ENCODE measurements at regions not wholly inside any gene's neighbourhood (a gene's known extent, or its start where the extent isn't known, plus 50 kb on each side); places are given as distances from the start of the nearest gene placed in this dataset.

DNA sequence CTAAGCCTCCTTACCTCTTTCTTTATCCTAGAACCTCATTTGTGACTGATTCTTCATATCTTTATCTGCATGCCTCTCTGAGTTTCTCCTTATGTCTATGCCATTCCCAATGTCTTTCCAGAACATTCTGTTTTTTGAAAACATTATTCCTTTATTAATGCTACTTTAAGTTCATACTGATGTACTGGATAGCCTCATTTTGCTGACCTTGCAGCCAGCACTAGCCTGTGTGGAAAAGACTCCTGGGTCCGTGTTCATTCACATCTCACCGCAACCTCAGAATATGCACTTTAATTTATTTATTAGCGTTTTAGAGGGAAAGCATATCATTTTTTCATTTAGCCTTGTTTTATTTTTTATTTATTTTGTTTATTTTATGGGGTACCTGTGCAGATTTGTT is 208.1 kb upstream of the NPVF start:
- no peaks in the 10 kb centered on the region for H3K27me3 ChIP-seq (ENCODE audit: control insufficient read depth, insufficient read depth, low read length)
- H3K4me3 ChIP-seq (ENCODE audit: low read depth, low read length) = no peak overlapping the region

DNA sequence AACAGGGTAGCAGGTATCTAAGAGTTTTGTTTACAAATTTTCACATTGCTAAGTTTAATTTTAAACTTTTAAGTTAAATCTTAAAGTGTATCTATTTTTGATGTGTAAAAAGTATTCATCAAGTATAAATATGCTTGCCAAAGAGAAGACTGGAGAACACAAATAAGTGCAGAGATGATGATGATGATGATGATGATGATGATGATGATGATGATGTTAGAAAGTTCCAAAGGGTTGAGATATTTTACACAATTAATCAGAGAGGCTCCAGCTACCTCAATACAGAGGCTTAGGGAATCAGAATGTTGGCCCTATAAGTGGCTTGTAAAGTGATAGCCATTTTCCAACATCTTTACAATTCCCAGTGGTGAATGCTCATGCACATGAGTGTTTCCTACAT is 209.0 kb upstream of the NPVF start:
- Histone ChIP-seq H3K27me3 (ENCODE audit: control insufficient read depth, insufficient read depth, low read length) (no peaks in the 10 kb centered on the region), H3K9me3 (ENCODE audit: control insufficient read depth, insufficient read depth, low read length) (no peaks in the 10 kb centered on the region), H3K4me1 (ENCODE audit: control insufficient read depth, insufficient read depth, low read length) (no peaks in the 10 kb centered on the region), H3K4me3 (ENCODE audit: low read depth, low read length) (no peak overlapping the region), H3K9ac (ENCODE audit: low read depth, low read length) (no peak overlapping the region), H3K36me3 (ENCODE audit: control insufficient read depth, insufficient read depth, low read length) (no peaks in the 10 kb centered on the region)

More for the DNA sequence above, 208.1 kb upstream of the NPVF start:
- Histone ChIP-seq H3K36me3 (ENCODE audit: control insufficient read depth, insufficient read depth, low read length) (no peaks in the 10 kb centered on the region), H3K4me1 (ENCODE audit: control insufficient read depth, insufficient read depth, low read length) (no peaks in the 10 kb centered on the region), H3K9me3 (ENCODE audit: control insufficient read depth, insufficient read depth, low read length) (no peaks in the 10 kb centered on the region), H3K9ac (ENCODE audit: low read depth, low read length) (no peak overlapping the region)

DNA sequence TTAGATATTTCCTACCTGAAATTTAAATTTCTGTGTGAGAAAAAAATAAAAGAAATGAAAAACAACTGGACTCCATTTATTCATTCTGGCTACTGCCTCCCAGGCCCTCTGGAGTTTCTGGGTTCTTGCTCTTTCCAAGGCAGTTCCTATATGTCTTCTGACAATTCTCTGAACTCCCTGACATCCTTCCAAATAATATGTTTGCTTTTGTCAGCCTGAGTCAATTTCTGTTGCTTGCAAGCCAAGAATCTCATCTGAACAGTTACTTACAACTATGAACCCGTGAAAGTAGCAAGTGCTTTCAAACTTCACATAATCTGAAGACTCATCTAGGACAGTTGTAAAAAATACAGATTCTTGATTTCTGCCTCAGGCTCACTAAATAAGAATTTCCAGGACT is 216.7 kb upstream of the NPVF start:
- H3K4me3 ChIP-seq (ENCODE audit: low read depth, low read length) = no peak overlapping the region

DNA sequence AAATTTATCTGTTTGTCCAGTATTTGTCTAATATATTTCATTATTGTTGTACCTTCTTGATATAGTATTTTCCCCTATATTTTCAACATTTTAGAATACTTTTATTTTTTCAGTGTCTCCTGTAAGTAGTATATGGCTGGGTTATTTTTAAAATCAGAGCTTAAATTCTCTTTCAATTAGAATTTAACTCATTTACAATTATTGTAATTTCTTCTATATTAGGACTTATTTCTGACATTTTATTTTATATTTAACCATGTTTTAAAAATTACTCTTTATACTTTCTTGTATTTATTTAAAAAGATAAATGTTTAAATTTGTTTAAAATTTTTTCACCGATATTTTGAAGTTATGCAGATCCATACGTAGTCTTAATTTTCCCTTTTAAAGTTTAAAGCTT is 220.0 kb upstream of the NPVF start:
- Histone ChIP-seq H3K4me1 (ENCODE audit: control insufficient read depth, insufficient read depth, low read length) (no peaks in the 10 kb centered on the region), H3K27me3 (ENCODE audit: control insufficient read depth, insufficient read depth, low read length) (no peaks in the 10 kb centered on the region), H3K4me3 (ENCODE audit: low read depth, low read length) (no peak overlapping the region), H3K36me3 (ENCODE audit: control insufficient read depth, insufficient read depth, low read length) (no peaks in the 10 kb centered on the region), H3K9ac (ENCODE audit: low read depth, low read length) (no peak overlapping the region), H3K9me3 (ENCODE audit: control insufficient read depth, insufficient read depth, low read length) (no peaks in the 10 kb centered on the region)

More for the DNA sequence above, 216.7 kb upstream of the NPVF start:
- Histone ChIP-seq H3K9ac (ENCODE audit: low read depth, low read length) (no peak overlapping the region), H3K4me1 (ENCODE audit: control insufficient read depth, insufficient read depth, low read length) (no peaks in the 10 kb centered on the region), H3K9me3 (ENCODE audit: control insufficient read depth, insufficient read depth, low read length) (no peaks in the 10 kb centered on the region), H3K27me3 (ENCODE audit: control insufficient read depth, insufficient read depth, low read length) (no peaks in the 10 kb centered on the region), H3K36me3 (ENCODE audit: control insufficient read depth, insufficient read depth, low read length) (no peaks in the 10 kb centered on the region)

DNA sequence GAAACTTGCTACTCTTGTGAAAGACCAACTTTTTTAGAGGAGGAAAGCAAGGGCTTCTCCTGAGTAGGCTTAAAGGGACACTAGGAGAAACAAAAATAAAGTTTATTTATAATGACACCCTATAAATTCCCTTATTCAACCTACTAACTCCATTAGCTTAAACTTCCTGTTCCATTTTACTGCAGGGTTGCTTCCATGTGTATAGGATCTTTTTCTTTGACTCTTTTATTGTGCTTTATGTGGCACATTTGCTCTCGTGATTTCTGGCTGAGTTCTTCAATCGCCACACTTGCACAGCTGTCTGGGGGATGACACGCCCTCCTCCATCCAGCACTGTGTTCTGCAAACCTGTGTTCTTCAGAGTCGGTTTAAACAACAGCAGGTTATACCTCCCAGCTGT is 225.7 kb upstream of the NPVF start:
- Histone ChIP-seq H3K27me3 (ENCODE audit: control insufficient read depth, insufficient read depth, low read length) (no peaks in the 10 kb centered on the region), H3K4me1 (ENCODE audit: control insufficient read depth, insufficient read depth, low read length) (no peaks in the 10 kb centered on the region), H3K9ac (ENCODE audit: low read depth, low read length) (no peak overlapping the region), H3K36me3 (ENCODE audit: control insufficient read depth, insufficient read depth, low read length) (no peaks in the 10 kb centered on the region), H3K4me3 (ENCODE audit: low read depth, low read length) (no peak overlapping the region), H3K9me3 (ENCODE audit: control insufficient read depth, insufficient read depth, low read length) (no peaks in the 10 kb centered on the region)

DNA sequence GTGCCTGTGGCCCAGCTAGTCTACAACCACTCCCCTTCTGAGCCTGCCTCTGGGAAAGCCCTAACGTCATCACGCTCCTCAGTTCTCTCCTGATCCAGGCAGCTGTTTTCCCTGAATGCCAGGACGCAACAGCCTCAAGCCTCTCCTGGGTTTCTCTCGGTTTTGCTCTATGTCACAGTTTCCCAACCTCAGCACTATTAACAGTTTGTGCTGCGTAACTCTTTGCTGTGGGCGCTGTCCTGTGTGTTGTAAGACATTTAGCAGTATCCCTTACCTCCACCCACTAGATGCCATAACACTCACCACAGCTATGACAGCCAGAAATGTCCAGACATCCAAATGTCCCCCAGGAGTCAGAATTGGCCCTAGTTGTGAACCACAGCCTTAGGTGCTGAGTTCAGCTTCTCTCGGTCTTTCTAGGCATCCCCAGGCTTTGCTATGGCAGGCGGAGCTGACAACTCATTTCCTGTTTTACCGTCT is 226.3 kb upstream of the NPVF start:
- H3K9me3 ChIP-seq (ENCODE audit: control insufficient read depth, insufficient read depth, low read length) = no peaks in the 10 kb centered on the region
- no peaks in the 10 kb centered on the region for H3K27me3 ChIP-seq (ENCODE audit: control insufficient read depth, insufficient read depth, low read length)
- no peak overlapping the region for H3K4me3 ChIP-seq (ENCODE audit: low read depth, low read length)
- no peak overlapping the region for H3K9ac ChIP-seq (ENCODE audit: low read depth, low read length)
- H3K4me1 ChIP-seq (ENCODE audit: control insufficient read depth, insufficient read depth, low read length) = no peaks in the 10 kb centered on the region
- H3K36me3 ChIP-seq (ENCODE audit: control insufficient read depth, insufficient read depth, low read length) = no peaks in the 10 kb centered on the region

DNA sequence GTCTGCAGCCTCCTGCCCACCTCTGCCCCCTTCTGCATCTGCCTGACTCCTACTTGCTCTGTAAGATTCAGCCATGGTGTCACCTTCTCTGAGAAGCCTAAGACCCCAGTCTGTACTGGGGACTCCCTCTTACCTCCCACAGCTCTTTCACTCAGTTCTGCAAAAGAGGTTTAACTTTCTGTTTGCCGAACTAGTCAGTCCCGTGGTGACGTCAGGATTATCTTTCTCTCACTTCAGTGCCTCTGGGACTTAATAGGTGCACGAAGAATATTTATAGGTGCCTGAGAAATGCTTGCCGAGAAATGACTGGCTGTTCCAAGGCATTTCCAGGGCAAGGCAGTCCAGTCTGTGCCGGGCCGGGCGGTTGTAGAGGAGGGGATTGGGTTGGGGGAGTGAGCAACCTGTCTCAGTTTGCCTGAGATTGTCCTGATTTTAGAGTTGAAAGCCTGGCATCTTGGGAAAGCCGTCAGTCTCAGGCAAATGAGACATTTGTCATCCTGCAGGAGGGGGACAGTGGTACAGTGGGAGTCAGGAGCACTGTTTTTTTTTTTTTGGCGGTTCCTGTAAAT is 227.5 kb upstream of the NPVF start:
- Histone ChIP-seq H3K9ac (ENCODE audit: low read depth, low read length) (no peak overlapping the region), H3K36me3 (ENCODE audit: control insufficient read depth, insufficient read depth, low read length) (no peaks in the 10 kb centered on the region)

DNA sequence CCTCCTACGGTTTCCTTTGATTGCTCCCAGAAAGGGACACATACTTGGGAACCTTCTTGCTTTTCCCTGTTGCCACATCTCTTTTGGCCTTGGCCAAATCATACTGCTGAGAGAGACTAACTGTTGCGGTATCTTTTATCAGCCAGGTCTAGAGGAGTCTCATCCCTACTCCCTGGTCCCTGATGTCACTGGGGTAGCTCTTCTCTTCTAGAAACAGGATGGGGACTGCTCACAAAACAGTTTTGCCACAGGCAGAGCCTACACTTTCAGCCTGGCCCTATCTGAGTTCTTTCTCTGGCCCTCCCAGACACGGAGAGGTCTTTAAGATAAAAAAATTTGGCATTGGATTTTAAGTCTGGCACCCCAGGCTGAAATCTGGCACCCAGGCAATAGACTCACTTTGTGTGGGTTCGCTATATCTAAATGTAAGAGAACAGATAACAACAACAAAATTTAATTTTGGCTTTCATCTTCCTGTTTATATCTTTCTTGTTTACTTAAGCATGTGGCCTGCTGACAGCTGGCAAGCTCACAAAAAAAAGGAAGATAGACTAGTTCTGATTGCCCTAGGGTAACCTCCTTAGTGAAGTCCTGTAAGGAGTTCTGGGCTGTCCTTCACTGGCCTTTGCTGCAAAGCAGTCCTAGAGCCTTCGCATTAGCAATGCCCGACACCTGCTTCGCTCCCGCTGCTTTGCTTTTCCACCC is 228.3 kb upstream of the NPVF start:
- Histone ChIP-seq H3K4me1 (ENCODE audit: control insufficient read depth, insufficient read depth, low read length) (no peaks in the 10 kb centered on the region), H3K27me3 (ENCODE audit: control insufficient read depth, insufficient read depth, low read length) (no peaks in the 10 kb centered on the region), H3K9me3 (ENCODE audit: control insufficient read depth, insufficient read depth, low read length) (no peaks in the 10 kb centered on the region), H3K4me3 (ENCODE audit: low read depth, low read length) (no peak overlapping the region), H3K9ac (ENCODE audit: low read depth, low read length) (no peak overlapping the region), H3K36me3 (ENCODE audit: control insufficient read depth, insufficient read depth, low read length) (no peaks in the 10 kb centered on the region)

More for the DNA sequence above, 227.5 kb upstream of the NPVF start:
- no peaks in the 10 kb centered on the region for H3K9me3 ChIP-seq (ENCODE audit: control insufficient read depth, insufficient read depth, low read length)
- H3K4me3 ChIP-seq (ENCODE audit: low read depth, low read length) = no peak overlapping the region
- no peaks in the 10 kb centered on the region for H3K27me3 ChIP-seq (ENCODE audit: control insufficient read depth, insufficient read depth, low read length)
- H3K4me1 ChIP-seq (ENCODE audit: control insufficient read depth, insufficient read depth, low read length) = no peaks in the 10 kb centered on the region

DNA sequence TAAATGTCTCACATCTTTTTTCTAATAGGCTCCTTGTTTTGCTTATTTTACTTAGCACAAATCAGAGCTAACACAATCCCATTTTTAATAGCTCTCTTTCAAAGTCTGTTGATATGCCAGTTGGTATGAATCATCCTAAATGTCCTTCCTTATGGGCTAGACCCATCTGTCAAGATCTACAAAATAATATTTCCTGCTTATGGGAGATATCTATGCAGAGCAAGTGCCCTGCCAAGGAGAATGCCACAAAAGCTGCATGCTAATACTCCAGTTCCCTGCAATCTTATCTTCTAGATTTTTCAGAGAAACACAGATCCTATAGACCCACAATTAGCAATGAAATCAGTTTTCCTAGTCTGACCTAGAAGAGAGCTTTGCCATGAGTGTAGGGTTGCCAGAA is 230.8 kb upstream of the NPVF start:
- Histone ChIP-seq H3K9ac (ENCODE audit: low read depth, low read length) (no peak overlapping the region), H3K4me3 (ENCODE audit: low read depth, low read length) (no peak overlapping the region), H3K36me3 (ENCODE audit: control insufficient read depth, insufficient read depth, low read length) (no peaks in the 10 kb centered on the region), H3K9me3 (ENCODE audit: control insufficient read depth, insufficient read depth, low read length) (no peaks in the 10 kb centered on the region), H3K4me1 (ENCODE audit: control insufficient read depth, insufficient read depth, low read length) (no peaks in the 10 kb centered on the region), H3K27me3 (ENCODE audit: control insufficient read depth, insufficient read depth, low read length) (no peaks in the 10 kb centered on the region)

DNA sequence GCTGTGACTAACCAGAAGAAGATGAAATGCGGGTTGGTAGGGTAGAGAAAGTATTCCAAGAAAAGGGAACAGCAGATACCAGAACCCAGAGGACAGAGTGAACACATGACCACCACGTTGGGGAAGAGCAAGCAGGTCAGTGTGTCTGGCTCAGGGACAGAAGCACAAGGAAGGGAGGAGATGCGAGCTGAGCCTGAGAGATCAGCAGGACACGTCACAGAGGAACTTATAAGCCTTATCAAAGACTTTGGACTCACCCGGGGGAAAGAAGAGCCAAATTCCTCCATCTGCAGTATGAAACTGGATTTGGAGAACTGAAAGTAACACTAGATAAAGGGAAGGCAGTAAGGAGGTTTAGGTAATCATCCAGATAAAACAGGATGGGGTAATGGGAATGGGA is 232.1 kb upstream of the NPVF start:
- H3K27me3 ChIP-seq (ENCODE audit: control insufficient read depth, insufficient read depth, low read length) = no peaks in the 10 kb centered on the region
- H3K4me1 ChIP-seq (ENCODE audit: control insufficient read depth, insufficient read depth, low read length) = no peaks in the 10 kb centered on the region

DNA sequence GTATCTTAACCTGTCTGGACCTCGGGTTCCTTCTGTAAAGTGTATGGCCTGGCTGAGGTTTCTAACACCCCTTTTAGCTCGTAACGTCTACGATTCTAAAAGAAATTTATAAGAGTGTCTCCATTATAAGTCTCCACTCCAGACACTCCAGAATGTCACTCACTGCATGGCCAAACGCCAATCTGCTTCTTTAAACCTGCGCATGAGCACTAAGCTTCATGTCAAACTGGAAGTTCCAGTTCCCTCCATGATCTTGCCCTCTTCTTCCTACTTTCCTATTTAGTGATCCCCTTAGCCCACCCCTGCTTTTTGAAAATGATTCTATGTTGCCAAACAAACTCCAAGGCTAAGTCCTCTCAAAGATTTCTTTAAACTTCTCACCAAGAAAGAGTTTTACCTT is 241.4 kb upstream of the NPVF start:
- no peaks in the 10 kb centered on the region for H3K27me3 ChIP-seq (ENCODE audit: control insufficient read depth, insufficient read depth, low read length)
- no peaks in the 10 kb centered on the region for H3K36me3 ChIP-seq (ENCODE audit: control insufficient read depth, insufficient read depth, low read length)
- H3K4me1 ChIP-seq (ENCODE audit: control insufficient read depth, insufficient read depth, low read length) = no peaks in the 10 kb centered on the region
- H3K9ac ChIP-seq (ENCODE audit: low read depth, low read length) = no peak overlapping the region
- no peak overlapping the region for H3K4me3 ChIP-seq (ENCODE audit: low read depth, low read length)
- H3K9me3 ChIP-seq (ENCODE audit: control insufficient read depth, insufficient read depth, low read length) = no peaks in the 10 kb centered on the region

More for the DNA sequence above, 232.1 kb upstream of the NPVF start:
- no peak overlapping the region for H3K4me3 ChIP-seq (ENCODE audit: low read depth, low read length)
- no peaks in the 10 kb centered on the region for H3K9me3 ChIP-seq (ENCODE audit: control insufficient read depth, insufficient read depth, low read length)
- H3K36me3 ChIP-seq (ENCODE audit: control insufficient read depth, insufficient read depth, low read length) = no peaks in the 10 kb centered on the region
- no peak overlapping the region for H3K9ac ChIP-seq (ENCODE audit: low read depth, low read length)

DNA sequence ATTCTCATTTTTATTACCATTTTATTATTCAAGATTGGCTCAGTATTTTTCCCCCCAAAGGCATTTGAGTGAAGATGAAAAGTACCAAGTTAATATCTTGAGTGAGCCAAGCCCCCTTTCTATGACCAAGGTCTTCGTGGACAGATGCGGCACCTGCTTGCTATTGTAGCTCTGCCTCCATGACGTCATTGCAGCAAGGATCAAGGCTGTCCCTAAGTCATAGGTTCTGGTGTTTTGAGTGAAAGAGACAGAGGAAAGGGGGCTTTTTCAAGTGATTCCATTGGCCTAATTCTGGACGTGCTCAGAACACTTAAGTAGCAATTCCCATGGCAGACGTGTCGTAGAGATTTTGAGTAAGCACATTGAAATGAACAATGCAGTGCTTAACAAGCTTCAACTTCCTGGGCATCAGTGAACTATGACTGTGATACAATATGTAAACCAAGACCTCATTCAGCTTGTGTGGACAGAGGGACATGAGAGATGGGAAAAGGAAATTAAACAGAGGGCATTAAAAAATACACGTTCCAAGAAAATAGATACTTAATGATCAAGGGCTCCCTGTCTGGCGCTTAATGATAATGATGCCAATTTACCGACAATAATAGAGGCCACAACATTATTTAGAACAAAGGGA is 248.7 kb upstream of the NPVF start:
- no peaks in the 10 kb centered on the region for H3K4me1 ChIP-seq (ENCODE audit: control insufficient read depth, insufficient read depth, low read length)

More for the DNA sequence above, 248.7 kb upstream of the NPVF start:
- Histone ChIP-seq H3K36me3 (ENCODE audit: control insufficient read depth, insufficient read depth, low read length) (no peaks in the 10 kb centered on the region), H3K27me3 (ENCODE audit: control insufficient read depth, insufficient read depth, low read length) (no peaks in the 10 kb centered on the region), H3K4me3 (ENCODE audit: low read depth, low read length) (no peak overlapping the region), H3K9me3 (ENCODE audit: control insufficient read depth, insufficient read depth, low read length) (no peaks in the 10 kb centered on the region), H3K9ac (ENCODE audit: low read depth, low read length) (no peak overlapping the region)

Data from iPS-15b (cell line).